Ascending aorta (tissue), 2 donors: ENCODE measurements at regions not wholly inside any gene's neighbourhood (a gene's known extent, or its start where the extent isn't known, plus 50 kb on each side); places are given as distances from the start of the nearest gene placed in this dataset.
"Not testable (repeated sequence)": the region's sequence is repeated elsewhere in the genome, so short reads cannot be mapped to it uniquely, and the experiment has no call there.

Experiments
- DNase-seq, 2 donors: peaks; one replicate each; pipeline ENCODE4 v3.0.0-alpha.2; 2019; ENCODE audit warnings: low spot score in 2 of 2
- H3K27ac ChIP-seq, 2 donors: fragments of 200-600 bp; sonication (generic); one replicate each; pipeline ENCODE4 v1.5.1; 2016 to 2017; ENCODE audit warnings: mild to moderate bottlenecking in 1 of 2
- H3K27me3 ChIP-seq: fragments of 200-600 bp; sonication (generic); one replicate; pipeline ENCODE4 v1.5.1; 2017
- H3K36me3 ChIP-seq, 2 donors: fragments of 200-600 bp; sonication (generic); one replicate each; pipeline ENCODE4 v1.5.1; 2016
- H3K4me1 ChIP-seq, 2 donors: fragments of 200-600 bp; sonication (generic); one replicate each; pipeline ENCODE4 v1.5.1; 2016 to 2017; ENCODE audit warnings: mild to moderate bottlenecking in 1 of 2
- H3K4me3 ChIP-seq, 2 donors: fragments of 200-600 bp; sonication (generic); one replicate each; pipeline ENCODE4 v1.5.1; 2016 to 2017; ENCODE audit warnings: mild to moderate bottlenecking in 1 of 2
- H3K9me3 ChIP-seq, 2 donors: fragments of 200-600 bp; sonication (generic); one replicate each; pipeline ENCODE4 v1.5.1; 2016
- intact Hi-C: fragments of 100-400 bp; cut with DNase I; formaldehyde crosslinking; loops from one replicate; pipeline ENCODE4 v1.15.1; 2023
- TF ChIP-seq, protein P1 (sequence below), 3 experiments: fragments of 200-600 bp in 2 of 3; fragments of 450-650 bp in 1 of 3; sonication (generic) in 2 of 3; IDR thresholded peaks; one replicate each; pipeline ENCODE4 v1.5.1; 2016 to 2019; ENCODE audit warnings: antibody characterized with exemption in 3 of 3, mild to moderate bottlenecking in 1 of 3, moderate library complexity in 1 of 3

DNA sequence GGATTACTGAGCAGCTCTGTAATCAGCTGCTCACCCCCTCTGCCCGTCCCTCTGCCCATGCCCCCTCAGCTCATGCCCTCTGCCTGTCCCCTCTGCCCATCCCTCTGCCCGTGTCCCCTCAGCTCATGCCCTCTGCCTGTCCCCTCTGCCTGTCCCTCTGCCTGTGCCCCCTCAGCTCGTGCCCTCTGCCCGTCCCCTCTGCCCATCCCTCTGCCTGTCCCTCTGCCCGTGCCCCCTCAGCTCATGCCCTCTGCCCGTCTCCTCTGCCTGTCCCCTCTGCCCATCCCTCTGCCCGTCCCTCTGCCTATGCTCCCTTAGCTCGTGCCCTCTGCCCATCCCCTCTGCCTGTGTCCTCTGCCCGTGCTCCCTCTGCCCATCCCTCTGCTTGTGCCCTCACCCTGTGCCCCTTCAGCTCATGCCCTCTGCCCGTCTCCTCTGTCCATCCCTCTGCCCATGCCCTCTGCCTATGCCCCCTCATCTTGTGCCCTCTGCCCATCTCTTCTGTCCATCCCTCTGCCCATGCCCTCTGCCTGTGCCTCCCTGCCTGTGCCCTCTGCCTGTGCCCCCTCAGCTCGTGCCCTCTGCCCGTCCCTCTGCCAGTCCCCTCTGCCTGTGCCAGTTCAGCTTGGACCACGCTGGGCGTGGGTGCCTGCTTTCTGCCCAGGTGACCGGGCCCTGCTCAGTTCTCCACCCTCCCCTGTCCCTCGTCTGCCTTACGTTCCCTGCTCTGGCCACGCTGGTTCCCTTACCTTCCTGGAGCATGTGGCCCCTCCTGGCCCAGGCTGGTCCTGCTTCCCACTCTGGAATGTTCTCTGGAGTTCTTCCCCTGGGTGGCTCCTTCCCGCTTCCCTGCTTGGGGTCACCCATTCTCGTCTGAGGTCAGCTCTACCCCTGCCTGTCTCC, 97.6 kb downstream of the NPIPB11 start:
- H3K27me3 ChIP-seq = no peaks in the 10 kb centered on the region
- intact Hi-C loops = no loop called here
- H3K9me3 ChIP-seq = no peaks in the 10 kb centered on the region
- H3K4me1 ChIP-seq = no peaks in the 10 kb centered on the region
- no peak overlapping the region for H3K4me3 ChIP-seq
- H3K36me3 ChIP-seq = no peaks in the 10 kb centered on the region
- H3K27ac ChIP-seq = no peak overlapping the region
- DNase-seq = no peak
- TF ChIP-seq, protein P1, sequence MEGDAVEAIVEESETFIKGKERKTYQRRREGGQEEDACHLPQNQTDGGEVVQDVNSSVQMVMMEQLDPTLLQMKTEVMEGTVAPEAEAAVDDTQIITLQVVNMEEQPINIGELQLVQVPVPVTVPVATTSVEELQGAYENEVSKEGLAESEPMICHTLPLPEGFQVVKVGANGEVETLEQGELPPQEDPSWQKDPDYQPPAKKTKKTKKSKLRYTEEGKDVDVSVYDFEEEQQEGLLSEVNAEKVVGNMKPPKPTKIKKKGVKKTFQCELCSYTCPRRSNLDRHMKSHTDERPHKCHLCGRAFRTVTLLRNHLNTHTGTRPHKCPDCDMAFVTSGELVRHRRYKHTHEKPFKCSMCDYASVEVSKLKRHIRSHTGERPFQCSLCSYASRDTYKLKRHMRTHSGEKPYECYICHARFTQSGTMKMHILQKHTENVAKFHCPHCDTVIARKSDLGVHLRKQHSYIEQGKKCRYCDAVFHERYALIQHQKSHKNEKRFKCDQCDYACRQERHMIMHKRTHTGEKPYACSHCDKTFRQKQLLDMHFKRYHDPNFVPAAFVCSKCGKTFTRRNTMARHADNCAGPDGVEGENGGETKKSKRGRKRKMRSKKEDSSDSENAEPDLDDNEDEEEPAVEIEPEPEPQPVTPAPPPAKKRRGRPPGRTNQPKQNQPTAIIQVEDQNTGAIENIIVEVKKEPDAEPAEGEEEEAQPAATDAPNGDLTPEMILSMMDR (IDR thresholded peaks at IDR 0.05) = no peak

DNA sequence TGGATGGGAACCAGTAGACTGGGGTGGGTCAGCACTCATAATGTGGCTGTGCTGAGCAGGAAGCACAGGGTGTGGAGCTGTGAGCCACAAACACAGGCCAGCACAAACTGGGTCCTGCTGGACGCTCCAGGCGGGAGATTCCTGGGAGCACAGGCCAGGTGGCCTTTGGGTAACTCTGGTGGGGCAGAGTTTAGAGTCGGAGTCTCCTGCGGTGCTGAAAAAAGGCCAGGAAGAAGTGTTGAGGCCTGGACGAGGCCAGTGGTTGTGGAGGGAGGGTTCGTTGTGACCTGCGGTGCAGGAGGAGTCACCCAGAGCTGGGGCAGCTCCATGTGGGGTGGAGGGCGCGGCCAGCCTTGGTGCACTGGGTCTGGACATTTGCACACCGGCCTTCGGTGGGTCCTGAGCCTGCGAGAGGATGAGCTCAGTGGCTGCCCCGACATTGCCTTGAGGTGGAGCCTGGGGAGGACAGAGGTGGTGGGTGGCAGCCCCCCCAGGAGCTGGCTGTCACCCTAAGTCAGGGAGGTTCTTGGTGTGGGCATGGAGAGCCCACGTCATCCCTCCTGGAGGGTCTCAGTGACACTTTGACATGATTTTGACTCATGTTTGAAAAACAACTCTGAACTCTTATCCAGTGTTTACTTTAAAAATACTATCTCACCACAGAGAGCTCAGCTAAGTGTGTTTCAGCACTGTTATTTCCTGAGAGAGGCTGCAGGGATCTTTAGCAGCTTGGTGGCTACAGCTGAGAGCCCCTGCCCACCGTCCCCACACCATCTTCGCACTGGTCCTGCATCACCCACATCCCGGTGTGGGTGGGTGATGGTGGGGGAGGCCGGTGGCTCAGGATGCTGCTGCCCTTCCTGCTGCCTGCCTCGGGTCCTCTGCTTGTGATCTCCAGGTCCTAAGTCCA, 98.7 kb downstream of the NPIPB11 start:
- TF ChIP-seq, protein P1 (IDR thresholded peaks at IDR 0.05) = no peak
- Histone ChIP-seq H3K4me1 (no peaks in the 10 kb centered on the region), H3K4me3 (no peak overlapping the region), H3K36me3 (no peaks in the 10 kb centered on the region), H3K27me3 (no peaks in the 10 kb centered on the region), H3K9me3 (no peaks in the 10 kb centered on the region), H3K27ac (no peak overlapping the region)
- DNase-seq = no peak
- intact Hi-C loops = no loop called here

DNA sequence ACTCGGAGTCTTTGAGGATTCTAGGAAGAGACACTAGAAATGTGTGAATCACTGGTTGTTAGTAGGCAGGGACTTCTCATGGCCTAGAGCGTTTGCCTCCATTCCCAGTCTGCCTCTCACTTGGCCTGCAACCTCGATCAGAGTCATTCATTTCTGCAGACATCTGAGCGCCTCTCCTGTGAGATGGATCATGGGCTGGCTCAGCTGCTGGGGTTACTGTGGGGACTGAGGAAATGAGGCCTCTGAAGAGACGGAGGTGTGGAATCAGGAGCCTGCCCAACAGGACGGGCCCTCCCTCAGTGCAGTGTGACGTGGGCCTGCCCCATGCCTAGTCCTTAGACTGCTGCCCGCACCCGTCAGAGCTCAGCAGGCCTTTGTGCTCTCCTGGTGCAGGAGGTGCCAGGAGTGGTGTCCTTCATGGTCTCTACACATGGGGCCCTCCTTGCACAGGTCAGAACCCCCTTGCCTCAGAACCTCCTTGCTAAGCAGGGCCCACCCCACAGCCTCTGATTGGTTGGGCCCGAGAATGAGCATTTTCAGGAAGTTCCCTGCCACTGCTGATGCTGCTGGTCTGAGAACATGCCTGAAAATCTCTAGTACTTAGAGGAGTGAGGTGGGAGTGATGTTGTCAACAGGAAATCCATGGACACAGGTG, 99.4 kb downstream of the NPIPB11 start:
- H3K27ac ChIP-seq = no peak overlapping the region
- H3K36me3 ChIP-seq = no peaks in the 10 kb centered on the region
- no peaks in the 10 kb centered on the region for H3K9me3 ChIP-seq
- H3K4me1 ChIP-seq = no peaks in the 10 kb centered on the region
- H3K4me3 ChIP-seq = no peak overlapping the region
- no peaks in the 10 kb centered on the region for H3K27me3 ChIP-seq
- TF ChIP-seq, protein P1 (IDR thresholded peaks at IDR 0.05) = no peak
- intact Hi-C loops = no loop called here
- DNase-seq = no peak

DNA sequence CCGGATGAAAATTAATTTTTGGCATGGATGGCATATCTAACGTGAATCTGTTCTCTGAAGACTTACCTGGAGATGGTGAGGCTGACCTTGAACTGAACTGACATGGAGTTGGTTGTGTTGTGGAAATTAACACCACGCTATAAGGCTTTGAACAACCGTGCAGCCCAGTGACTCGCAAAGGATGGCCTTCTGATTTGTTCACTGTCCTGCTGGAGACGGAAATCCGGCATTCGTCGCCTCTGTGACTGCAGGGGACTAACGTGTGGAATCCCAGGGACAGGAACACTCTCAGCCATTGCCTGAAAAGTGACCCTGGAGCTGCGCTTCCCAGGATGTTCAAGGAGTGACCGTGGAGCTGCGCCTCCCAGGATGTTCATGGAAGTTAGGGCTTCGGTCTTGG, 100.3 kb downstream of the NPIPB11 start:
- intact Hi-C loops = no loop called here
- no peak overlapping the region for H3K27ac ChIP-seq
- no peak for DNase-seq
- H3K27me3 ChIP-seq = no peaks in the 10 kb centered on the region
- no peak overlapping the region for H3K4me3 ChIP-seq
- no peaks in the 10 kb centered on the region for H3K9me3 ChIP-seq
- TF ChIP-seq, protein P1 (IDR thresholded peaks at IDR 0.05) = no peak
- no peaks in the 10 kb centered on the region for H3K36me3 ChIP-seq
- no peaks in the 10 kb centered on the region for H3K4me1 ChIP-seq

DNA sequence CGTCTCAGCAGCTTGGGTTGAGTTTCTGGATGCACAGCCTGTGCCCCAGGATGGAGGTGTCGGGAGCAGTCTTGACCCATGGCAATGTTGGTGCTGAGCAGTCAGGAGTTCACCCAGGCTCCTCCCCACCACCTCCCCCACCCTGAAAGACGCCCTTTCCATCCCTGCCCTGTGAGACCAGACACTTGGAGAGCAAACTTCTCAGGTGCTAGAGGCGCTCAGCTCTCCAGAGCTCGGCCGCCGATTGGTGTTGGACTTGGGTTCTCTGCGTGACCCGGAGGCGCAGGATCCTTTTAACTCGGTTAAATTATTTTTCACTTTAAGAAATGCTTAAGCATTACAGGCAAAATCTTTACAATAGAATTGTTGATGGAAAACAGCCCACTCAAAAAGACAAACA, 101.5 kb downstream of the NPIPB11 start:
- H3K27me3 ChIP-seq, H3K4me3 ChIP-seq, H3K4me1 ChIP-seq, DNase-seq, H3K9me3 ChIP-seq, H3K27ac ChIP-seq, H3K36me3 ChIP-seq, intact Hi-C loops: not testable (repeated sequence)
